Mesothelial cell of epicardium (in vitro differentiated cells): ENCODE measurements at regions not wholly inside any gene's neighbourhood (a gene's known extent, or its start where the extent isn't known, plus 50 kb on each side); places are given as distances from the start of the nearest gene placed in this dataset.

Experiments used
- DNase-seq, 2 experiments: peaks; one replicate each; pipeline ENCODE4 v3.0.0; 2021; ENCODE audit warnings: low spot score in 2 of 2; ENCODE audit not compliant: unreplicated experiment in 2 of 2
- H3K27ac Mint-ChIP-seq: 2 replicates; pipeline ENCODE4 v1.8.0; 2021; ENCODE audit warnings: mixed read lengths
- H3K27me3 Mint-ChIP-seq: 2 replicates; pipeline ENCODE4 v1.8.0; 2021; ENCODE audit warnings: low read depth, mixed read lengths
- H3K36me3 Mint-ChIP-seq: 2 replicates; pipeline ENCODE4 v1.8.0; 2021; ENCODE audit warnings: mixed read lengths
- H3K4me1 Mint-ChIP-seq: 2 replicates; pipeline ENCODE4 v1.8.0; 2021; ENCODE audit warnings: mixed read lengths
- H3K4me3 Mint-ChIP-seq: 2 replicates; pipeline ENCODE4 v1.8.0; 2021; ENCODE audit warnings: mild to moderate bottlenecking, moderate library complexity, mixed read lengths
- H3K9me3 Mint-ChIP-seq: 2 replicates; pipeline ENCODE4 v1.8.0; 2021; ENCODE audit warnings: mixed read lengths
- CTCF ChIP-seq: fragments of 200-600 bp; sonication (generic); IDR thresholded peaks from one replicate; pipeline ENCODE4 v1.5.0; 2021; ENCODE audit warnings: antibody characterized with exemption; ENCODE audit not compliant: unreplicated experiment

- H3K27ac Mint-ChIP-seq, result no peak overlapping the region
- no peak for TF ChIP-seq CTCF
- peaks cover 28% of the 10 kb centered on the region for H3K27me3 Mint-ChIP-seq
- no peak for DNase-seq
- no peaks in the 10 kb centered on the region for H3K36me3 Mint-ChIP-seq
- no peaks in the 10 kb centered on the region for H3K9me3 Mint-ChIP-seq
- H3K4me1 Mint-ChIP-seq, result peaks cover 3% of the 10 kb centered on the region
- H3K4me3 Mint-ChIP-seq, result no peak overlapping the region
Measured at GRCh38 chr14:97916669-97917568, 1119.7 kb downstream of the VRK1 start.

GRCh38 chr14:97920201-97920600, 1123.0 kb downstream of the VRK1 start:
- H3K36me3 Mint-ChIP-seq, result no peaks in the 10 kb centered on the region
- DNase-seq, result no peak
- no peaks in the 10 kb centered on the region for H3K9me3 Mint-ChIP-seq
- H3K4me1 Mint-ChIP-seq, result no peaks in the 10 kb centered on the region
- no peak for TF ChIP-seq CTCF
- peaks cover 23% of the 10 kb centered on the region for H3K27me3 Mint-ChIP-seq
- H3K4me3 Mint-ChIP-seq, result no peak overlapping the region
- no peak overlapping the region for H3K27ac Mint-ChIP-seq

- no peak overlapping the region for H3K27ac Mint-ChIP-seq
- no peak overlapping the region for H3K4me3 Mint-ChIP-seq
- no peaks in the 10 kb centered on the region for H3K9me3 Mint-ChIP-seq
- H3K4me1 Mint-ChIP-seq, result no peaks in the 10 kb centered on the region
- no peak for DNase-seq
- H3K27me3 Mint-ChIP-seq, result peaks cover 18% of the 10 kb centered on the region
- no peaks in the 10 kb centered on the region for H3K36me3 Mint-ChIP-seq
- no peak for TF ChIP-seq CTCF
Measured at GRCh38 chr14:97921296-97921695, 1124.1 kb downstream of the VRK1 start.

- peaks cover 9% of the 10 kb centered on the region for H3K27me3 Mint-ChIP-seq
- no peaks in the 10 kb centered on the region for H3K36me3 Mint-ChIP-seq
- no peaks in the 10 kb centered on the region for H3K4me1 Mint-ChIP-seq
- H3K4me3 Mint-ChIP-seq, result no peak overlapping the region
- TF ChIP-seq CTCF, result no peak
- no peaks in the 10 kb centered on the region for H3K9me3 Mint-ChIP-seq
- H3K27ac Mint-ChIP-seq, result no peak overlapping the region
- no peak for DNase-seq
Measured at GRCh38 chr14:97924922-97925613, 1127.9 kb downstream of the VRK1 start.

- DNase-seq, result no peak
- Mint-ChIP-seq H3K9me3 (no peaks in the 10 kb centered on the region), H3K27me3 (peaks cover 9% of the 10 kb centered on the region), H3K27ac (no peak overlapping the region), H3K4me1 (peaks cover 7% of the 10 kb centered on the region), H3K4me3 (no peak overlapping the region), H3K36me3 (no peaks in the 10 kb centered on the region)
- TF ChIP-seq CTCF, result no peak
Measured at GRCh38 chr14:97930166-97930565, 1133.0 kb downstream of the VRK1 start.
